HG03097 (cell line): ENCODE measurements at regions not wholly inside any gene's neighbourhood (a gene's known extent, or its start where the extent isn't known, plus 50 kb on each side); places are given as distances from the start of the nearest gene placed in this dataset.

Experiments used
- ATAC-seq: cut with Tn5 transposase; IDR thresholded peaks from one replicate; pipeline ENCODE4 v1.9.1; 2021; ENCODE audit not compliant: unreplicated experiment, low FRiP score

DNA sequence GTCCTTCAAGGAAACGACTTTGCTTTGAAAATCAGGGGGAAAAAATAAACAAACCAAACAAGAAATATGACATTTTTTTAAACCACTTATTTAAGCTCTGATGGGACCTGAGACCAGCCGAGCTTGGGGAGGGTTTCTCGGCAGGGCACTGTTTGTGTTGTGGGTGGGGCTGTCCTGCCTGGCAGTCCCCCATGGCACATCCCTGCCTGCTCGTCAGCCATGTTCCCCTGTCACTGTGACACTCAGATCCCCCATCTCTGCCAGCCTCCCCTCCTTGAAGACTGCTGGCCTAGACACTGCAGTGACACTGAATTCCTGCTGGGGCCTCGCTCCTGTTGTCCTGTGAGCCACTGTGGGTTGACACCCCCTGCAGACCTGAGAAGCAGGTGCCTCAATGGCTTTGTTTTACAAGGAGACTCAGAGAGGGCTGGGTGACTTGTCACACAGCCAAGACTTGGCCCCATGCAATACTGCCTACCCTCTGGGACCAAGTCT, 95.1 kb upstream of the PTPN1 start:
- no peak for ATAC-seq

DNA sequence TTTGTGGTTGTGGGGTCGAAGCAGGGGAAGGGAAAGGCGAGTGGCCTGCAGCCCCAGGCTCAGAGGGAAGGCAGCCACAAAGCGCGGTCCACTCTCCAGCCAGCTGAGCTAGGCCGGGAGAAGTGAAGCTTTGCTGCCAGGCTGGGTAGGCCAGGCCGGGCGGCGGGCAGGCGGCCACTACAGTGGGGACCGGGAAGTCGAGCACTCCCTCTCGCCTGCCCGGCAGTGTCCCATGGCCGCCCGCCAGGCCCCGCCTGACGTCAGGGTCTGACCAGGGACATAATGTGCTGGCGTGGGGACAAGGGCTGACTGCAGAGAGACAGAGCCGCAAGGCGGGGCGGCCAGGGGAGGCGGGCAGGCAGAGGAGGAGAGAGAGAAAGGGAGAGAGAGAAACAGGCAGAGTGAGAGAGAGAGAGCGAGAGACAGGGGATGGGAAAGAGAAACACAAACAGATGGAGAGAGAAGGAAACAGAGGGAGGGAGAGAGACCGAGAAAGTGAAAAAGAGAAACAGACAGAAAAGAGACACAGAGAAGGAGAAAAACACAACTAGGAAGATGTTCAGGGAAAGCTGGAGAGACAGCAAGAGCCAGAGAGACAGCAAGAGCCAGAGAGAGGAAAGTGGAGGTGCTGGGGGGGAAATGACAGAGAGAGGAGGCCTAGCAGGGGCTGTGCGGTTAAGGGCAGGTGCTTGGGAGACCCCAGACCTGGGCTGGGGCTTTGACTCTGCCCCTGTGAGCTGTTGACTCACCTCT, 94.5 kb upstream of the PTPN1 start:
- no peak for ATAC-seq

DNA sequence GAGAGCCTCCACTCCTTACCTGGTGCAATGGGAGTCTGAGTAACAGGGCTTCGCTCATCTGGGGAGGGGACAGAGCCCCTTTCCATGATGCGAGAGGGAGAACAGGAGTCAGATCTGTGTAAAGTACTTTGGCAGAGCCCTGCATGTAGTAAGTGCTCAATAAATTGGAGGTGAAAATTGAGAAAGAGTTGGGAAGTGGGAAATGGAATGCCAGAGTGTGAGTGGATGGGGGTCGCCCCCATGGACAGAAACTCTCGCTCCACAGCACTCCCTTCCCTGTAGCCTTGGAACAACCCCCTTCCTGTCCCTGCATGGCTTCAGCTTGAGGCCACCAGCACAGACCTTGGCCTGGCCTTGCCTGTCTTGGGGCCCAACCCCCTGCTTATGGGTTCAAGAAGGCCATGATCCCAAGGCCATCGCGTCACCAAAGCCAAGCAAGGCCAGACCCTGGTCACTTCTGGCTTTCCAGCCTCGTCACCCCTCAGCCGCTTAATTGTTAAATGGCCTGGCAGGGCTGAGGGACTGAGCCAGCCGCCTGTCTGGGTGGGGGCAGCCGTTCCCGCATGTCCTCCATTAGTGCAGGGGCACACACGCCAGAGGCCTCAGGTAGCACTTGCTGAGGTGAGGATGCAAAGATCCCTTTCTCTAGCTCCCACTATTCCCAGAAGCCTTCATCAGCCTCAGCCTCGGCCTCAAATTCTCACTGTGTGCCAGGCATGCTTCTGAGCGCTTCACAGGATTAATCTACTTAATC, 93.7 kb upstream of the PTPN1 start:
- ATAC-seq = no peak

DNA sequence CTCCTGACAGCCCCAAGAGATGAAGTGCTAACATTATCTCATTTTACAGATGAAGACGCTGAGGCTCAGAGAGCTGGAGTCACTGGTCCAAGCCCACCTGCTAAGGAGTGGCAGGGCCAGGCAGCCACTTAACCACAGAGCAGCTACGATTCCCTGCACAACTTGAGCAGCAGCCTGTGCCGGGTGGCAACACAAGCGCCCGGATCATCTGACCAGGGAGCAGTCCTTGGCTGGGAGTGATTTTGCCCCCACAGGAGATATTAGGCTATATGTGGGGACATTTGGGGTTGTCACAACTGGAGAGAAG, 93.2 kb upstream of the PTPN1 start:
- no peak for ATAC-seq

DNA sequence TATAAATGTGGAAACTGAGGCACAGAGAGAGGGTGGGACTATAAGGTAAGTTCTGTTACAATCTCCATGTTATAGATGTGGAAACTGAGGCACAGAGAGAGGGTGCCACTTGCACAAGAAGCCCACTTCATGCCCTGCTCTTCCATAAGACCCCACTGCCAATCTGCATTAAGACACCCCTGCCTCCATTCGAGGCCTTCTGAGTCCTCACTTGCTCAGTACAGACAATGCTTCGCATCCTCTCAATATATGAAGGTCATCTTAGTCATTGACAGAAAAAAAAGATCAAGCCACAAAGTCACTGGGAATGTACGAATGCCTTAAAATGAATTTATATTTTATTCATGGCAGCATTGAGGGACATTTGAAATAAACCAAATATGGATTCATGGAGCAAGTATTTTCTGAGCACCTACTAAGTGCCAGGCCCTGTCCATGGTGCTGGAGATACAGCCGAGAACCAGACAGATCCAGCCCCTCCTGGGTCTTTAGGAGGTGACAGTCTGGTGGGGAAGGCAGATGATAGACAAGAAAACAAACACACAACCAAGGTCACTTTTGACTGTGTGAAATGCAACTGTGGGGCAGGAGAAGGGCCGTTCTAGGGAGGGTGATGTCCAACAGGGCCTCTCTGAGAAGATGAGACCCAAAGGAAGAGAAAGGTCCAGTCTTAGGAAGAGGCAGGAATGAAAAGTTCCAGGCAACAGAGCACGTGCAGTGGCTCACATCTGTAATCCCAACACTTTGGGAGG, 92.5 kb upstream of the PTPN1 start:
- no peak for ATAC-seq

DNA sequence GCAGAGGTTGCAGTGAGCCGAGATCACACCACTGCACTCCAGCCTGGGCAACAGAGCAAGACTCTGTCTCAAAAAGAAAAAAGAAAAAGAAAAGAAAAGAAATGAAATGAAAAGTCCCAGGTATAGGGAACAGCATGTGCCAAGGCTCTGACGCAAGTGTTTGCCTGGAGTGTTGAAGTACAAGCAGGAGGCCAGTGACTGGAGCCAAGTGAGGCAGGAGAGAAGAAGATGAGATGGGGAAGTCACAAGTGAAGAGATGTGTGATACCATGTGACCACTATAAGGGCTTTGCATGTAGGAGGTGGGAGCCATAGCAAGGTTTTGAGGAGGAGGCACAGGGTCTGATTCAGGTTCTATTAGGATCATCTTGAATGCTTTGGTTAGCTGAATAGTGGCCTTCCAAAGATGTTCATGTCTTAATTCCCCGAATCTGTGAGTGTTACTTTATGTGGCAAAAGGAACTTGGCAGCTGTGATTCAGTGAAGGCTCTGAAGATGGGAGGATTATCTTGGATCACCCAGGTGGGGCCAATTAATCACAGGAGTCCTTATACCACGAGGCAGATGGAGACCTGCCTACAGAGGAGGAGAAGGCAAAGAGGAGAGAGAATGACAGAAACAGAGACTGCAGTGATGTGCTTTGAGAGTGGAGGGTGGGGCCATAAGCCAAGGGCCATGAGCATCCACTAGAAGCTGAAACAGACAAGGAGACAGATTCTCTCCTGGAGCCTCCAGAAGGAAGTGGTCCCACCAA, 91.1 kb upstream of the PTPN1 start:
- no peak for ATAC-seq

DNA sequence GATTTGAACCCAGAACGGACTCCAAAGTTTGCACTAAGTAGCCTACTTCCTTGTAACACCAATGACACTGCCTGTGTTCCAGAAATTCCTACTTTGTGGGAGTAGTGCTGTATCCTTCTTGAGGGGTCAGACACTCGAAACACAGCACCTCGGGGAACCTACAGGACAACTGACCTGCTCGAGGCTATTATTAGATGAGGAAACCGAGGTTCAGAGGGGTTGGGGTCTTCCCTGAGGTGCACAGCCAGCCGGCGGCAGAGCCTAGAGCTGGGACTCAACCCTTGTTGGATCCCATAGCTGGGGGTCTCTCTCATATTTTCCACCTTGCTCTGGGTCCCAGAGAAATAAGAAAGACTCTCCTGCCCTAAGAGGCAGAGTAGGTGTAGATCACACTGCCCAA, 89.8 kb upstream of the PTPN1 start:
- no peak for ATAC-seq

DNA sequence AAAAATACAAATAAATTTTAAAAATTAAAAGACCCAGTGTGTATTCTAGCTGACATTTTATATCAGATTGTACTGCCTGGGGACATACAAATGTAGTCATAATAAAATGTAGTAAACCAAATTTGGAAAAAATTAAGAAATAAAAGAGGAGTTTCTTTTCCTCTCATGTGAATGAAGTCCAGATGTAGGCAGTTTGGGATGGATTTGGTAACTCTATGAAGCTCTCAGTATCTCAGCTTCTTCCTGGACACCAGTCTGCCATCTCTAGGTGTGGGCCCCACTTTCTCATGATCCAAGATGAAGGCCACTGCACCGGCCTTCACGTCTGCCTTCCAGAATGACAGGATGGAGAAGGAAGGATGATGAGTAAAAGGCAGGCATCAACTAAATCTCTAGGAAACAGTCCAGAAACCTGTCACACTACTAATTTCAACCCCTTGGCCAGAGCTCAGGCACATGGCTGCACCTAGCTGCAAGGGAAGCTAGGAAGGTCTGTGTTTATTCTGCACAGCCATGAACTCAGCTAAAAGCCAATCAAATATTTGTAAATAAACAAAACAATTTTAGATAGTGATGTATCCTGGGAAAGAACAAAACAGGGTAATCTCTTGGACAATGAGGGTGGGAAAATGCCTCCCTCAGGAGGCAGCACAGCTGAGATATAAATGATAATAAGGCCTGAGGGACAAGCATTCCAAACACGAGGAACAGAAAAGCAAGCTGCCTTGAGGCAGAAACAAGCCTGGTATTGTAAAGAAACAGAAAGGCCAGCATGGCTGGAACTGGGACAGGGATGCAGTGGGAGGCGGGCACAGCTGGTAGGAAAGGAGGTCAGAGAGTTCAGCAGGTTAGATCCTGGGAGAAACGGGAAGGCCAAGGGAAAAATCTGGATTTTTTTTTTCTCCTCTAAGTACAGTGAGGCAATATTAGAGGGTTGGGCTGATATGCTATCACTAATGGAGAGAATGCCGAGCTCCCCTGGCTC, 88.5 kb upstream of the PTPN1 start:
- no peak for ATAC-seq

DNA sequence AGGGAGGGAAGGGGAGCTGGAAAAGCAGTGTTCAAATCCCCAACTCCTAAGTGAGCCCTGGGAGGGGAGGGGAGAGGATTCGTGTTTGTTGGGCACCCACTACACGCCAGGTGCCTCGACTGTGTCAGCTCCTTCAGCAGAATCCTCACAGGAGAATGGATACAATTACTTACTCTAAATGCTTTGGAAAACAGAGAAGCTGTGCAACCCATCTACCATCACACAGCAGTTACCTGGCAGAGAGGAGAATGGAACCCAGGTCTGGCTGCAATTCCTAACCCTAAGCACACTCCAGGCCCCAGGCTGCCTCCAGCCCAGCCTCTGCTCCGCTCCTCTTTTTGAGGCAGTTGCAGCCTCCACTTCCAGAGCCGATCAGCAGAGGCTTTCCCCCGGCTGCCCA, 86.4 kb upstream of the PTPN1 start:
- no peak for ATAC-seq

DNA sequence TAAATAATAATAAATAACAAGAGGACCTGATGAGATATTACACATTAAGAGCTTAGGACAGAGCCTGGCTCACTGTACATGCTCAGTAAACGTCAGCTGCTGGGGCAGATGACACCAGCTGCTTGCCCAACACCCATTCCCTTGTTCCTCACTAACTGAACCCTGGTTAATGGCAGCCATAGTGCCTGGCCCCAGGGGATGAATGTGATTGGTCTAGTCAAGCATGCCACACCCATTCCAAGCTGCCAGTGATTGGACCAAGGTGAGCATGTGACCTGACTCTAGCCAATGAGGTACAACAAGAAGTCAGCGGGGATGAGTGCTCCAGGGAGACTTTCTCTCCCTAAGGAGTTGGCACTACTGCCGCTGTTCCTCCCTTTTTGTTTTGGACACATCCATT, 85.1 kb upstream of the PTPN1 start:
- ATAC-seq = no peak

DNA sequence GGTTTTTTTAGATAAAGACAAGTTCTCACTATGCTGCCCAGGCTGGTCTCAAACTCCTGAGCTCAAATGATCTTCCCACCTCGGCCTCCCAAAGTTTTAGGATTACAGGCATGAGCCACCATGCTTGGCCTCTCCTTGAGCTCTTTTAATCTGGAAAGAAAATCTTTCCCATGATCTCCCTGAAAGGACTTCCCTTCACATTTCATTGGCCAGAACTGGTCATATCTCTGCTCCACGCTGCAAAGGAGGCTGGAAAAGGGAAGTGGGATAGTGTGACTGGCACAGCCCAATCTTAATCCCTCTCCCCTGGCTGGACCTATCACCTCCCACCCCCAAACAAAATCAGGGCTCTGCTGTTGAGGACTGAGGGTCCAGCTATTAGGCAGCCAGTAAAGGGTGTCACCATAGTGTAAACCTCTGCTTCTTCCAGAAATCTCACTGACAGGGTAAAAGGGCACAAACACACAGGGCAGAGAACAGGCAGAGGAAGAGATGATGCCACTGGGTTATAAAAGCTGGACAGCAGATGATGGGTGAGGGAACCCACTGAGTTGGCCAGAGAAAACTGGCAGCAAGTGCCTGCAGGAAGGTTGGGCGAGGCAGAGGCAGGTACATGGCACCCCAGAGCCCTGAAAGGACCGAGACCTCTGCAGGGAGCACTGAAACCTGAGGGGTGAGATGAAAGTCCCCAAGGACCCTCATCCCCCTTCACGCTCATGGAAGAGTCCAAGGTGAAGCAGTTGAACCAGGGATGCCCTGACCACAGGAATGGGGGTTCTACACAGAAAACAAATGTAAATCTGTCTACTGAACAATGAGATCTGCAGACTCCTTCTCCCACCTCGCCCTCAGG, 83.1 kb upstream of the PTPN1 start:
- ATAC-seq = no peak

DNA sequence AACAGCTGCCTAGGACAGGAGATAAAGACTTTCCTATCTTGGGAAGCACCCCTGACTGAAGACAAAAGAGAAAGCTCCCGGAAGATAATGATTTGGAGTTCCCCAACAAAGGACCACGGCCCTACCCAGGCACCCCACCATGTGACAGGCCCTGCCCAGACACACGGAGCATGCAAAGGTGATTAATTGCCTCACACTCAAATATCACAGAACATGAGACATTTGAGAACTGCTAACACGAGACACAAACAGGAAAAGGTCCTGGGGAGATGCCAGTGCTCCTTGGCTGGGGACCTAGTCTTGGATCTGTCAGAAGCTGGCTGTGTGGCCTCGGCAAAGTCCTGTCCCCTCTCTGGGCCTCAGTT, 82.5 kb upstream of the PTPN1 start:
- ATAC-seq = no peak

DNA sequence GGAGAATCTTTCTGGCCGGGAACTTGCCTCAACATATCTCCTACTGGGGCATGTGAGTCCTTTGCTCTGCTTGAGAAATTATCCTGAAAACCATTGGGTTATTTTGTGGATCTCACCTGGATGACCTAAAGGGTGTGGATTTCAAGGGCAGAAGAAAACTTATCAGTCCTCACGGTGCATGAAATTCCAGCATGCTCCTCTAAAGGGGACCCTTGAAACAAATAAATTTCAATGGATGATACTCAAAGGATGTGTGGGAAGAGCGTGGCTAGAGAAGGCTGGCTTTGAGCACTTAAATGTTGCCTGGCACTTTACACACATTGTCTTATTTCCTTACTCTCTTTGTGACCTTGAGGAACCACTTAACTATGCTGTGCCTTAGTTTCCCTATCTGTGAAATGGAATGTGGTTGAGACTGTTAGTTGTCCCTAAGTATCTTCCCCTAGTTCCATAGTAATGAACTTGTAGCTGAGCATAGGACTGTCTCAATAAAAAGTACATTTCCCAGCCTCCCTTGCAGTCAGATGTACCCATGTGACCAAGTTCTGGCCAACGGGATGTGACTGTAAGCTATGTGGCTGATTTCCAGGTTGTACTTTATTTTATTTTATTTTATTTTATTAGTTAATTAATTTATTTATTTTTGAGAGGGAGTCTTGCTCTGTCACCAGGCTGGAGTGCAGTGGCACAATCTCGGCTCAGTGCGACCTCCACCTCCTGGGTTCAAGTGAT, 81.9 kb upstream of the PTPN1 start:
- no peak for ATAC-seq

DNA sequence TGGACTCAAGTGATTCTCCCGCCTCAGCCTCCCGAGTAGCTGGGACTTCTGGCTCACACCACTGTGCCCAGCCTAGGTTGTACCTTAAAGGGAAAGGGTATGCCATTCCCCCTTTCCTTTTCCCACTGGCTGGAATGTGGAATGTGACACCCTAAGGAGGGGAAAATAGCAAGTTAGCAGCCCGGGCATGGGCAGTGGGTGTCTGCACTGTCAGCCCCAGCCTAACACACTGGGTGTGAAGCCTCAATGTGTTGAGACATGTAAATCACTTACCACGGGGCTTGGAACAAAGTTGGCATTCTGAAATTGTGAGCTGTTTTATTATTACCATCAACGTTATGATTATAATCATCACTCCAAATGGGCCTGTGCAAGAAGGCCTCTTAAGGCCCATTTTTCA, 80.8 kb upstream of the PTPN1 start:
- ATAC-seq = no peak

DNA sequence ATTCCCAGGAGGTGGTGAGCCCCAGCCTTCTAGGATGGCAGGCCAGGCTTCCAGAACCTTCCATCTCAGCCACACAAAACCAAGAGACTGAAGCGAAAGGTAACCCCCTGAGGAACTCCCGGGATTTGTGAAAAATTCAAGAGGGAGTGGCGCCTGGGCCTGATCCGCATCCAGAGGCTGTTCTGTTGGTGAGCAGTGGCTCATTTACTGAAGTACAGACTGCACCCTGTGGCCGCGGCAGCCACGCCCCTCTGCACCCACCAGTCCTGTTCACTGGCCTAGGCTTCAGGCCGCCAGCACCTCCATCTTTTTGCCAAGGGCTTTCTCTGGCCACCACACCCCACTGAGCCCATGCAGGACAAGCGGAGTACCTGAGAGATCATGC, 79.1 kb upstream of the PTPN1 start:
- no peak for ATAC-seq

DNA sequence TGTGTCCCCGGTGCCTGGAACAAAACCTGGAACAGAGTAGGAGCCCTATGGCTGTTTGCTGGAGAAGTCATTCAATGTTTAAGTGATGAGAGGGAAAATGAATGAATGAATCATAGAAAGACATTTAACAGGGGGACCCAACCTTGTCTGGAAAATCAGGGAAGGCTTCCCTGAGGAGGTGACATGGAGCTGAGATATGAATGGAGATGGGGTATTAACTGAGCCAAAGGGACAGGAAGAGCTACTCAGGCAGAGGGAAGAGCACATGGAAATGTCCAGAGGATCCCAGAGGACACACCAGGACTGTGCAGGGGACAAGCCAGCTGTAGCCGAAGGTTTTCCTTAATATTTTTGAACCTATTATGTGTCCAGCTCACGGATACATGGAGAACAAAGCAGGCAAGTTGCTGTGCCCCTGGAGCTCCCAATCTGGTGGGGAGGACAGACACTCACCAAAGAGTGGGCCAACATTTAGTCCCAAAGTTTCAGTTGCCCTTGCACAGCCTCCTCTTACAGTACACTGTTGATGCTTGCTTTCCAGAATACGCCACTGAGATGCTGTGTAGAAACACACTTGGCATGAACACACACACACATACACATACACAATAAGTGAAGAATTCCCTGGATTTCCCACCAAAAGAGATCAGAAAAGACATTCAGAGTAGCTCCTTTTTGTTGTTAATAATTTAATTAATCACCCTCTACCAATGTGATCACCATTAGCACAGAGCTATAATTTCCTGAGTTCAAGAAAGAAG, 77.0 kb upstream of the PTPN1 start:
- no peak for ATAC-seq

DNA sequence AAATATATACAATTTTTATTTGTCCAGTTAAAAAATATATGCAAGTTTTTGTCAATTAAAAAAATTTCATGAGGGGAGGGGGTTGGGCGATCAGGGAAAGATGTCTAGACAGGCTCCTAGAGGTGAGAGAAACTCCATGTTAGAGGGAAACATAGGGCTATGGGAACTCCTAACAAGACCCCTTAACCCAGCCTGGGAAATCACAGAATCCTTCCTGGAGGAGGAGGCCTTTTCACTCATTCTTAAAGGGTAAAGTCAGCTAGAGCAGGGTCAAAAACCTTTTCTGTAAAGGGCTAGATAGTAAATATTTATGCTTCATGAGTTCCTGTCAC, 75.9 kb upstream of the PTPN1 start:
- no peak for ATAC-seq
